ENCODE measurements at regions not wholly inside any gene's neighbourhood (a gene's known extent, or its start where the extent isn't known, plus 50 kb on each side); places are given as distances from the start of the nearest gene placed in this dataset.

DNA sequence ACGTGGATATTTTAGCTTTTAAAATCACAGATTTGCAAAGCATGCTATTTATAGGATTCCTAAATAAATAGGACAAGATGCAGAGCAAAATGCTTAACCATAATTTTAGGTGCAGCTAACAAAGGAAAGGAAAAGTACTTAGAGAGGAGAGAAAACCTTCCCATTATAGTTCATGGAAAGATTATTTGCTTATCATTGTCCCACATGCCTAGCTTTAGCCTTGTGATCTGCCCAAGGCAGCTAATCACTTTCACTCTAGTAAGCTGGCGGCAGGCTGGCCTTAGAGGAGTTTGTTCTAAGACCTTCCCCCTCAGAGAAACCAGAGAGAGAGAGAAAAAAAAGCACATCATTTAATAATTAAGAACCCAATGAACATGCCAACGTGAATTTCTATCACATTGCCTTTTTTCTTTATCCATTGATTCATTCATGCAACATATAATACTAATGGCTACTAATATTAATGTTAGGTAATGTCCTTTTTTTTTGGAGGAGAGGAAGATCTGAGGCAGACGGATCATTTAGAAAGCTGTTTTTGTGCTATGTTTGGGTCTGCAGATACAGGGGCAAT is 274.6 kb downstream of the ARL4A start:
- intact Hi-C loops (cut with DNase I) = no loop called here
- Histone ChIP-seq H3K9me3 (no peaks in the 10 kb centered on the region), H3K36me3 (ENCODE audit: insufficient read depth in 1 of 2, low read depth in 1 of 2) (no peaks in the 10 kb centered on the region), H3K4me3 (no peak overlapping the region), H3K27ac (no peak overlapping the region), H3K27me3 (ENCODE audit: insufficient read depth in 3 of 3, low read length in 2 of 3) (no peaks in the 10 kb centered on the region), H3K4me1 (no peaks in the 10 kb centered on the region)
- 70 to 82% (median 79%) methylated on average over 4 of the region's 4 CpGs for WGBS, 3 donors
- TF ChIP-seq, protein P1, sequence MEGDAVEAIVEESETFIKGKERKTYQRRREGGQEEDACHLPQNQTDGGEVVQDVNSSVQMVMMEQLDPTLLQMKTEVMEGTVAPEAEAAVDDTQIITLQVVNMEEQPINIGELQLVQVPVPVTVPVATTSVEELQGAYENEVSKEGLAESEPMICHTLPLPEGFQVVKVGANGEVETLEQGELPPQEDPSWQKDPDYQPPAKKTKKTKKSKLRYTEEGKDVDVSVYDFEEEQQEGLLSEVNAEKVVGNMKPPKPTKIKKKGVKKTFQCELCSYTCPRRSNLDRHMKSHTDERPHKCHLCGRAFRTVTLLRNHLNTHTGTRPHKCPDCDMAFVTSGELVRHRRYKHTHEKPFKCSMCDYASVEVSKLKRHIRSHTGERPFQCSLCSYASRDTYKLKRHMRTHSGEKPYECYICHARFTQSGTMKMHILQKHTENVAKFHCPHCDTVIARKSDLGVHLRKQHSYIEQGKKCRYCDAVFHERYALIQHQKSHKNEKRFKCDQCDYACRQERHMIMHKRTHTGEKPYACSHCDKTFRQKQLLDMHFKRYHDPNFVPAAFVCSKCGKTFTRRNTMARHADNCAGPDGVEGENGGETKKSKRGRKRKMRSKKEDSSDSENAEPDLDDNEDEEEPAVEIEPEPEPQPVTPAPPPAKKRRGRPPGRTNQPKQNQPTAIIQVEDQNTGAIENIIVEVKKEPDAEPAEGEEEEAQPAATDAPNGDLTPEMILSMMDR (IDR thresholded peaks at IDR 0.05) = no peak
- no peak for DNase-seq
- ATAC-seq = no peak

DNA sequence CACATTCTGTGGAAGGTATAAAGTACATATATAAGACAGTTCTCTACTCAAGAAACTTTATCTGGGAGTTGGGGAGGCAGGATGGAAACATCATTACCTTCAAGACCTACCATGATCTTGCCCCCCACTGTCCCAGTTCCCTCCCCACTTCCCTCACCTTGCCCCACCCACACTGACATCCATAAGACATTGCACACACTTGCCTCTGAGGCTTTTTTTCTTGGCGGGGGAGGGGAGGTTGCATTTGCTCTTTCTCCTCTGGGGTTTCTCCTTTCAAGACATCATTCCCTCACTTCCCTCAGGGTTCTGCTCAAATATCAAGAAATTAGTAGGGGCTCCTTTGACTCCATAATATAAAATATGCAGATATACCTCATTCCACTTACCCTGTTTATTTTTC is 276.0 kb downstream of the ARL4A start:
- Histone ChIP-seq H3K4me3 (no peak overlapping the region), H3K36me3 (ENCODE audit: insufficient read depth in 1 of 2, low read depth in 1 of 2) (no peaks in the 10 kb centered on the region), H3K27ac (no peak overlapping the region), H3K27me3 (ENCODE audit: insufficient read depth in 3 of 3, low read length in 2 of 3) (no peaks in the 10 kb centered on the region), H3K4me1 (no peaks in the 10 kb centered on the region), H3K9me3 (no peaks in the 10 kb centered on the region)
- intact Hi-C loops (cut with DNase I) = no loop called here
- WGBS, 3 donors = 92 to 100% (median 97%) methylated on average over 1 of the region's 1 CpG
- ATAC-seq = no peak
- TF ChIP-seq, protein P1 (IDR thresholded peaks at IDR 0.05) = no peak
- DNase-seq = no peak

DNA sequence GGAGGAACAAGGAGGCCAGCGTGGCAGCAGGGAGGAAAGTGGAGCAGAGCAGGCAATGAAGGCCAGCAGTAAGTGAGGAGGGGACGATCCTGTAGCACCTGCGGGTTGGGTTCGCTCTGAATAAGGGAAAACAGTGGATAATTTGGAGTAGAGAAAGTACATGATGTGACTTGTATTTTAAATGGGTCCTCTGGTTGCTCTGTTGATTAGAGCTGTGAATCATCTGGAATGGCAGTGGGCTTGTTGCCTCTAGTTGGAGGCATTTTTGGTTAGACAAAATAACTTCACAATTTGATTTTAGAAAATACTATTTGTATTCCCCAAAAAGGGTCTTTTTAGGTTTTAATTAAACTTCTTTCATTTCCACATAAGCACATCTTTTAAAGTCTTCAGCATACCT is 277.4 kb downstream of the ARL4A start:
- no peak for ATAC-seq
- H3K27ac ChIP-seq = no peak overlapping the region
- no peaks in the 10 kb centered on the region for H3K27me3 ChIP-seq (ENCODE audit: insufficient read depth in 3 of 3, low read length in 2 of 3)
- no peaks in the 10 kb centered on the region for H3K9me3 ChIP-seq
- H3K36me3 ChIP-seq (ENCODE audit: insufficient read depth in 1 of 2, low read depth in 1 of 2) = no peaks in the 10 kb centered on the region
- no peaks in the 10 kb centered on the region for H3K4me1 ChIP-seq
- intact Hi-C loops (cut with DNase I) = no loop called here
- no peak for DNase-seq
- TF ChIP-seq, protein P1 (IDR thresholded peaks at IDR 0.05) = no peak
- WGBS, 3 donors = 82 to 93% (median 93%) methylated on average over 4 of the region's 4 CpGs
- H3K4me3 ChIP-seq = no peak overlapping the region

DNA sequence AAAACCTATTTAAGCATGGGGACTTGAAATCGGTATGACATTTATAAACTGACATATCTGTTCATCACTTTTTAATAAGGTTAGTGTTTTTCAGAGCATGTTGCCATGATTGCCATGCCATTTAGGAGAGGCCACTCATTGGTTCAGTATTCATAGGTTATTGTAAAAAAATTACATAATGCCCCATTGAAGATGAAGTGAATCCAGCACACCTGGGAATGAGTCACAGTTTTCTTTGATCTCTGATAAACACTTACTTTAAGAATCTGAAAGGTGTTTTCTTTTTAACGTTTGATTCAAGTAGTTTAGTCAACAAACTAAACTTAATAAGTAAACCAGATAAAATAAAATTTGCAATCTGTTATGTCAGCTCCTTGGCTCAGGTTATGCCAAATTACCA is 278.3 kb downstream of the ARL4A start:
- no peak for DNase-seq
- Histone ChIP-seq H3K27me3 (ENCODE audit: insufficient read depth in 3 of 3, low read length in 2 of 3) (no peaks in the 10 kb centered on the region), H3K27ac (no peak overlapping the region), H3K4me1 (no peaks in the 10 kb centered on the region), H3K36me3 (ENCODE audit: insufficient read depth in 1 of 2, low read depth in 1 of 2) (no peaks in the 10 kb centered on the region), H3K4me3 (no peak overlapping the region), H3K9me3 (no peaks in the 10 kb centered on the region)
- no peak for ATAC-seq
- WGBS, 3 donors = 67 to 81% (median 68%) methylated on average over 2 of the region's 2 CpGs
- intact Hi-C loops (cut with DNase I) = no loop called here
- TF ChIP-seq, protein P1 (IDR thresholded peaks at IDR 0.05) = no peak

DNA sequence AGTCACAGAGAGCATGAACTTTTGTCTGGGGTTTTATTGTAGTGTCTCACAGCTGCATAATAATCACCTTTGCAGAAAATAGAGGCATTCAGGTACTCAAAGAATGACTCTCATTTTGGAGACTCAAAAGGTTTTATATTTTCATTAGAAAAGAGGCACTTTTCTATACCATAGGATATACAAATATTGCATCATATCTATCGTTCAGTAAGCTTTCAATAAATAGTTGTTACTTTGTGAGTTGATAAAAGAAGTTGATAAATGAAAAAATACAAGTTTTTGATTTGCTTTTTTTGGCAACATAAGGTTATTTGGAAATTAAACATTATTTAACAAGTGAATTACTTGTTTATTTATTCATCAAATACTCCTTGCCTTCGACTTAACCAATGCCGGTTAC is 279.9 kb downstream of the ARL4A start:
- TF ChIP-seq, protein P1 (IDR thresholded peaks at IDR 0.05) = no peak
- DNase-seq (no peak), ATAC-seq (no peak)
- Histone ChIP-seq H3K4me1 (no peaks in the 10 kb centered on the region), H3K9me3 (no peaks in the 10 kb centered on the region), H3K27me3 (ENCODE audit: insufficient read depth in 3 of 3, low read length in 2 of 3) (no peaks in the 10 kb centered on the region), H3K27ac (no peak overlapping the region), H3K36me3 (ENCODE audit: insufficient read depth in 1 of 2, low read depth in 1 of 2) (no peaks in the 10 kb centered on the region), H3K4me3 (no peak overlapping the region)
- intact Hi-C loops (cut with DNase I) = no loop called here
- 89 to 92% (median 90%) methylated on average over 3 of the region's 3 CpGs for WGBS, 3 donors

Data from psoas muscle (tissue), 7 donors.